GM21360 (cell line): ENCODE measurements at regions not wholly inside any gene's neighbourhood (a gene's known extent, or its start where the extent isn't known, plus 50 kb on each side); places are given as distances from the start of the nearest gene placed in this dataset.
"Not testable (repeated sequence)": the region's sequence is repeated elsewhere in the genome, so short reads cannot be mapped to it uniquely, and the experiment has no call there.

Source experiments
- ATAC-seq: cut with Tn5 transposase; IDR thresholded peaks from one replicate; pipeline ENCODE4 v1.9.1; 2021; ENCODE audit warnings: mild to moderate bottlenecking, moderate library complexity; ENCODE audit not compliant: unreplicated experiment

GRCh38 chr1:56285554-56286402 lies 293.6 kb downstream of the PLPP3 start:
- ATAC-seq: no peak

GRCh38 chr1:56284928-56285327 lies 294.4 kb downstream of the PLPP3 start:
- ATAC-seq: no peak

GRCh38 chr1:56278061-56278460 lies 301.3 kb downstream of the PLPP3 start:
- ATAC-seq: no peak

GRCh38 chr1:56268519-56269140 lies 310.7 kb downstream of the PLPP3 start:
- no peak for ATAC-seq

DNA sequence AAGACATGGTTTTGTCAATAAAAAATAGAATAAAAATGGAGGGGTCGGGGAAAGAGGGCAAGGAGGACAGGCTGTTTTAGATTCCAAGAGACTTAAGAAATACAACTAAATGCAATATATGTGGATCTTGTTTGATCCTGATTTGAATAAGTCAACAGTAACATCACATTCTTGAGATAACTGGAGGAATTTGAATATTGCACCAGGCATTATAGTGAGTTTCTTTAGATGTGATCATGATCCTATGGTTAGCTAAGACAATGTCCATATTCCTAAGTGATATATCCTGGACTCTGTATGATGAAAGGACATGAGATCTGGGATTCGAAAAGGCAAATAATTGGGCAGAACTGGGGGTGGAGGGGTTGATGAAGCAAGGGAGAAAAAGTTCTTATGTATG lies 311.8 kb downstream of the PLPP3 start:
- ATAC-seq: no peak

- no peak for ATAC-seq
Observed at GRCh38 chr1:56266359-56266758, 313.0 kb downstream of the PLPP3 start.

- no peak for ATAC-seq
Observed at GRCh38 chr1:56265216-56265615, 314.1 kb downstream of the PLPP3 start.

DNA sequence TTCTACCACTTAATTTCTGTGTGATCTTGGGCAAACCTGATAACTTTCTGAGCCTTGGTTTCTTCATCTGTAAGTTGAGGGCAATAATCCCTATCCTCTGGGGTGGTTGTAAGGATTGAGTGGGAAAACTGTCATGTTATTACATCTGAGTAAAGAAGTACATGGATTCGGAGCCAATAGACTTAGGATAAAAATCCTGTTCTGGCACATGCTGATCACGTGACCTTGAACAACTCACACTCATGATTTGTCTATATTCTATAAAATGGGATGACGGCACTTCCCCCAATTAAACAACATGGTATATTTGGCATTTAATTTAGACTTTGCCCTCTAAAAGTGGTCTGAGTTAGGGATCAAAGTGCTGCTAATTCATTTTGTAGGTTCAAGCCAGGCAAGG lies 315.5 kb downstream of the PLPP3 start:
- no peak for ATAC-seq

GRCh38 chr1:56258371-56258770 lies 321.0 kb downstream of the PLPP3 start:
- ATAC-seq: no peak

GRCh38 chr1:56257726-56258125 lies 321.6 kb downstream of the PLPP3 start:
- no peak for ATAC-seq

DNA sequence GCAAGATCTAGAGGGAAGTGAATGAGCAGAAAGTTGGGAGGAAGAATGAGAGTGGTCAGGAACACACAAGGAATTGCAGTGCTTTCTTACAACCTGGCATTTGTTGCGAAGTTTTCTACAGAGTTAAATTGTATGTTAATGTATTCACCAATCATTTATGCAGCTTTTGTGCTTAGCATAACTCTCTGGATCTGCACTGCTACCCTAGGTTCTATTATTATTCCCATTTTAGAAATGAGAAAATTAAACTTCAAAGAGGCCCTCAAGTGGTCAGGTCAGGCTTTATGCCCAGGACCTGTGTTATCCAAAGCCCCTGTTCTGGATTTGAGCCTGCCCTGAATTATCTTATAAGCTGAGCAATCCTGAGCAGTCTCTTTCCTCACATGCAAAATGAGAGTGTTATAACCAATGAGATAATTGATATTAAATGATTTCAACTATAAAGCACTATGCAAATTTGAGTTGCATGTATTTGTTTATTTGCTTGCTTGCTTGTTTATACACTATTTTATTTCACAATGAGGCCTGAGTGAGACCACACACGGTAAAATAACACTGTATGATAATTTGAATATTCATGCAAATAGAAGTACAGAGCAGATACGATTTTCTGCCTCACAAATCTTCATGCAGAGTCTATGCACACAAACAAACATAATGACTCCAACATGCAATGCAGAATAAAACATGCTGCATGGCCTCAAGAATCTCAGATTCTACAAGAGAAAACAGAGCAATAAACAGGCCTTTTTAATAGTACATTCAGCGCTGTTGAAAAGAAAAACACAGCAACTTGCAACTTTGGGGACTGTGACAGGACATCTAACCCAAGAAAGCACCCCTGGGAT lies 323.0 kb downstream of the PLPP3 start:
- ATAC-seq: no peak

- ATAC-seq: no peak
Observed at GRCh38 chr1:56255516-56256152, 323.7 kb downstream of the PLPP3 start.

DNA sequence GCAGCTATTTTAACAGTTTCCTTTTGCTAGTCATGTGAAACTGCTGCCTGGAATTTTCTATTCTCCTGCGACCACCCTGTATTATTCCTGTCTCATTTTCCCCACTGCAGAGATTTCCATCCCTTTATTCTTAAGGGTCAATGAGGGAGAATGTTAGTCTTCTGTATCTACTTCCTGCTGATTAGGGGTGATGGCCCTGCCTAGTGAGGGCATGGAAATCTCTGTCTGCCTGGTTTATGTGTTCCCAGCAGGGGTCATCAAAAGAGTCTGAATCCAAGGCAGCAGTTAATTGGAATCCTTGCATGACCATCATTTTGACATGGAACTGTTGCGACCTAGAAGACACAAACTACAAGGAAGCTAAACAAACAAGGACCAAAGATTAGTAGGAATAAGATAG lies 325.2 kb downstream of the PLPP3 start:
- ATAC-seq: no peak

GRCh38 chr1:56250809-56251208 lies 328.6 kb downstream of the PLPP3 start:
- no peak for ATAC-seq

- no peak for ATAC-seq
Observed at GRCh38 chr1:56249234-56249633, 330.1 kb downstream of the PLPP3 start.

- ATAC-seq: no peak
Observed at GRCh38 chr1:56248138-56248537, 331.2 kb downstream of the PLPP3 start.

DNA sequence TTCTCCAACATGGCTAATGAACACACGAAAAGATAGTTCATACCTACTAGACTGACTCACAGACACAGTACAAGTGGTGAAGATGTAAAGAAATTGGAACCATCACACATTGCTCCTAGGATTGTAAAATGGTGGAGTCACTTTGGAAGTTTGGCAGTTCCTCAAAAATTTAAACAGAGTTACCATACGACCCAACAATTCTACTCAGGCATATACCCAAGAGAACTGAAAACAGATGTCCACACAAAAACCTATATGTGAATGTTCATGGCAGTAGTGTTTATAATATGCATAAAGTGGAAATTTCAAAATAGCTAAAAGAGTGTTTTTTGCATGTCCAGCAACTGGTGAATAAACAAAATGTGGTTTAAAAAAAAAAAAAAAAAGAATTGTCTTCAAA lies 332.6 kb downstream of the PLPP3 start:
- not testable (repeated sequence) for ATAC-seq

GRCh38 chr1:56240400-56240799 lies 339.0 kb downstream of the PLPP3 start:
- no peak for ATAC-seq

GRCh38 chr1:56237491-56238064 lies 341.8 kb downstream of the PLPP3 start:
- no peak for ATAC-seq

GRCh38 chr1:56236688-56237087 lies 342.7 kb downstream of the PLPP3 start:
- ATAC-seq: no peak
